H1 (cell line): ENCODE measurements at regions not wholly inside any gene's neighbourhood (a gene's known extent, or its start where the extent isn't known, plus 50 kb on each side); places are given as distances from the start of the nearest gene placed in this dataset.

ENCODE experiments used
- CTCF ChIA-PET: fragments of 300-600 bp; sonication (Branson Sonifier 250); formaldehyde crosslinking; loops from one replicate; lab custom pipeline; 2021; ENCODE audit not compliant: partially characterized antibody; lab: Charles Lee
- POLR2A ChIA-PET: fragments of 300-600 bp; sonication (Branson Sonifier 250); formaldehyde crosslinking; loops from one replicate; lab custom pipeline; 2021; ENCODE audit warnings: inconsistent platforms; ENCODE audit not compliant: partially characterized antibody; lab: Charles Lee
- DNase-seq, 2 experiments: peaks; one replicate each; pipeline versions ENCODE4 v3.0.0 to v3.0.0-alpha.2; 2010 to 2022; ENCODE audit warnings: low spot score in 2 of 2, low read depth in 1 of 2, mixed read lengths in 1 of 2
- FAIRE-seq: peaks from 2 replicates; lab custom pipeline; 2011; peaks lifted over from hg19 to GRCh38; lab: Jason Lieb, UNC
- H2AFZ ChIP-seq: 2 replicates; pipeline ENCODE4 v1.8.1; 2012; ENCODE audit warnings: low read length, inconsistent platforms
- H2AK5ac ChIP-seq: 2 replicates; pipeline ENCODE4 v1.6.1; 2013; ENCODE audit warnings: low read depth, low read length
- H2BK120ac ChIP-seq: replicated peaks from 2 replicates; pipeline ENCODE3; 2013; ENCODE audit warnings: low read depth, low read length, inconsistent platforms
- H2BK12ac ChIP-seq: 2 replicates; pipeline ENCODE4 v1.6.1; 2013; ENCODE audit warnings: low read depth, low read length
- H2BK15ac ChIP-seq: 2 replicates; pipeline ENCODE4 v1.6.1; 2013; ENCODE audit warnings: low read length
- H2BK20ac ChIP-seq: 2 replicates; pipeline ENCODE4 v1.6.1; 2013; ENCODE audit warnings: low read length
- H2BK5ac ChIP-seq: 2 replicates; pipeline ENCODE4 v1.6.1; 2013; ENCODE audit warnings: low read depth, low read length
- H3K14ac ChIP-seq: 2 replicates; pipeline ENCODE4 v1.6.1; 2013; ENCODE audit warnings: inconsistent platforms; ENCODE audit not compliant: insufficient read length
- H3K18ac ChIP-seq: 2 replicates; pipeline ENCODE4 v1.6.1; 2013; ENCODE audit warnings: low read length; ENCODE audit errors: extremely low read depth
- H3K23ac ChIP-seq: 2 replicates; pipeline ENCODE4 v1.6.1; 2013; ENCODE audit warnings: inconsistent platforms; ENCODE audit not compliant: insufficient read length
- H3K23me2 ChIP-seq: 2 replicates; pipeline ENCODE4 v1.6.1; 2013; ENCODE audit warnings: low read depth, low read length
- H3K27ac ChIP-seq: 2 replicates; pipeline ENCODE4 v1.6.1; 2011; ENCODE audit warnings: low read depth, low read length, inconsistent platforms
- H3K27me3 ChIP-seq, 4 experiments: replicated peaks in 1 of 4; 1 replicate in 1 of 4; 2 replicates in 3 of 4; pipeline versions ENCODE4 v1.6.1 to v1.8.1; 2011 to 2013; ENCODE audit warnings: low read length in 3 of 4, mild to moderate bottlenecking in 3 of 4, inconsistent platforms in 2 of 4, mixed read lengths in 2 of 4, moderate library complexity in 1 of 4; ENCODE audit not compliant: control insufficient read depth in 3 of 4, insufficient read depth in 3 of 4; ENCODE audit errors: extremely low read depth in 1 of 4
- H3K36me3 ChIP-seq, 4 experiments: 2 replicates each; pipeline versions ENCODE4 v1.6.1 to v1.8.1; 2011 to 2013; ENCODE audit warnings: mild to moderate bottlenecking in 4 of 4, low read length in 3 of 4, moderate library complexity in 2 of 4, control low read depth in 1 of 4, inconsistent platforms in 1 of 4; ENCODE audit not compliant: insufficient read depth in 4 of 4, control insufficient read depth in 2 of 4
- H3K4ac ChIP-seq: replicated peaks from 2 replicates; pipeline ENCODE3; 2013; ENCODE audit warnings: low read length, low read depth, mixed read lengths, inconsistent platforms; ENCODE audit not compliant: insufficient read length
- H3K4me1 ChIP-seq, 4 experiments: replicated peaks in 1 of 4; 1 replicate in 1 of 4; 2 replicates in 3 of 4; pipeline versions ENCODE4 v1.6.1 to v1.8.1; 2011 to 2013; ENCODE audit warnings: low read length in 3 of 4, inconsistent platforms in 2 of 4, mixed read lengths in 1 of 4; ENCODE audit not compliant: insufficient read depth in 4 of 4, control insufficient read depth in 3 of 4
- H3K4me2 ChIP-seq, 2 experiments: 2 replicates each; pipeline versions ENCODE4 v1.6.1 to v1.8.1; 2011 to 2013; ENCODE audit warnings: low read depth in 2 of 2, low read length in 2 of 2, control low read depth in 1 of 2, inconsistent platforms in 1 of 2, mild to moderate bottlenecking in 1 of 2; ENCODE audit not compliant: insufficient read depth in 1 of 2
- H3K4me3 ChIP-seq, 4 experiments: fragments of 200-600, 300-600 bp in 1 of 4; sonication (generic), shearing (Covaris generic), sonication (Bioruptor Twin) in 1 of 4; 2 replicates each; pipeline versions ENCODE4 v1.5.1 to v1.8.1; 2011 to 2016; ENCODE audit warnings: low read length in 4 of 4, low read depth in 3 of 4, control low read depth in 2 of 4, inconsistent platforms in 2 of 4, mild to moderate bottlenecking in 2 of 4, mixed read lengths in 1 of 4, moderate library complexity in 1 of 4; ENCODE audit not compliant: insufficient read depth in 2 of 4; ENCODE audit errors: extremely low read depth in 1 of 4
- H3K56ac ChIP-seq: replicated peaks from 2 replicates; pipeline ENCODE3; 2013; ENCODE audit warnings: low read depth, mild to moderate bottlenecking, mixed read lengths, low read length, inconsistent platforms; ENCODE audit not compliant: insufficient read length
- H3K79me1 ChIP-seq: 2 replicates; pipeline ENCODE4 v1.6.1; 2013; ENCODE audit warnings: low read depth, low read length, control low read depth
- H3K79me2 ChIP-seq, 2 experiments: 2 replicates each; pipeline versions ENCODE4 v1.6.1 to v1.8.1; 2012 to 2013; ENCODE audit warnings: low read length in 2 of 2, mild to moderate bottlenecking in 2 of 2, inconsistent platforms in 1 of 2; ENCODE audit not compliant: insufficient read depth in 2 of 2, control insufficient read depth in 1 of 2
- H3K9ac ChIP-seq, 4 experiments: replicated peaks in 1 of 4; 1 replicate in 1 of 4; 2 replicates in 3 of 4; pipeline versions ENCODE4 v1.6.1 to v1.8.1; 2011 to 2013; ENCODE audit warnings: low read depth in 3 of 4, low read length in 3 of 4, control low read depth in 2 of 4, mild to moderate bottlenecking in 2 of 4, moderate library complexity in 2 of 4, inconsistent platforms in 1 of 4; ENCODE audit errors: extremely low read depth in 1 of 4
- H3K9me3 ChIP-seq, 2 experiments: 2 replicates each; pipeline versions ENCODE4 v1.6.1 to v1.8.1; 2012 to 2013; ENCODE audit warnings: mild to moderate bottlenecking in 2 of 2, moderate library complexity in 2 of 2, control low read depth in 1 of 2, inconsistent platforms in 1 of 2, low read depth in 1 of 2, low read length in 1 of 2, mixed read lengths in 1 of 2; ENCODE audit not compliant: insufficient read depth in 2 of 2
- H4K20me1 ChIP-seq, 2 experiments: replicated peaks in 1 of 2; 2 replicates each; pipeline versions ENCODE3 to v1.8.1; 2011 to 2013; ENCODE audit warnings: inconsistent platforms in 2 of 2, low read length in 2 of 2, mild to moderate bottlenecking in 1 of 2; ENCODE audit not compliant: insufficient read depth in 2 of 2, control insufficient read depth in 1 of 2
- H4K5ac ChIP-seq: 2 replicates; pipeline ENCODE4 v1.6.1; 2013; ENCODE audit warnings: low read length, low read depth, mixed read lengths, inconsistent platforms; ENCODE audit not compliant: insufficient read length
- H4K8ac ChIP-seq: 2 replicates; pipeline ENCODE4 v1.8.0; 2013; ENCODE audit warnings: mild to moderate bottlenecking, moderate library complexity, low read length, inconsistent platforms; ENCODE audit not compliant: insufficient read depth; ENCODE audit errors: extremely low read depth
- H4K91ac ChIP-seq: replicated peaks from 2 replicates; pipeline ENCODE3; 2013; ENCODE audit warnings: low read length, mixed read lengths, inconsistent platforms; ENCODE audit not compliant: insufficient read length
- SIN3A ChIP-seq, 2 experiments: IDR thresholded peaks in 1 of 2; conservative IDR thresholded peaks in 1 of 2; 2 replicates each; pipeline ENCODE4 v1.6.1; 2011 to 2012; ENCODE audit warnings: low read length in 2 of 2, improper control_type of control experiment in 1 of 2, low read depth in 1 of 2, mild to moderate bottlenecking in 1 of 2
- SIRT6 ChIP-seq: IDR thresholded peaks from one replicate; pipeline ENCODE4 v1.7.1; 2012; ENCODE audit warnings: low read length, inconsistent platforms
- WGBS, 2 experiments: shearing (Covaris generic) in 1 of 2; methylation state at CpG; one replicate each; pipeline versions ENCODE4 v1.1.6 to v1.1.7; 2013 to 2015; ENCODE audit warnings: low lambda C conversion rate in 2 of 2, mixed read lengths in 2 of 2, inconsistent platforms in 1 of 2, low coverage in 1 of 2, missing lambda C conversion rate in 1 of 2; ENCODE audit not compliant: insufficient replicate concordance in 2 of 2, insufficient coverage in 1 of 2, insufficient read length in 1 of 2; ENCODE audit errors: extremely low coverage in 1 of 2, missing lambda C conversion rate in 1 of 2; 5-methylcytosine and 5-hydroxymethylcytosine counted together

DNA sequence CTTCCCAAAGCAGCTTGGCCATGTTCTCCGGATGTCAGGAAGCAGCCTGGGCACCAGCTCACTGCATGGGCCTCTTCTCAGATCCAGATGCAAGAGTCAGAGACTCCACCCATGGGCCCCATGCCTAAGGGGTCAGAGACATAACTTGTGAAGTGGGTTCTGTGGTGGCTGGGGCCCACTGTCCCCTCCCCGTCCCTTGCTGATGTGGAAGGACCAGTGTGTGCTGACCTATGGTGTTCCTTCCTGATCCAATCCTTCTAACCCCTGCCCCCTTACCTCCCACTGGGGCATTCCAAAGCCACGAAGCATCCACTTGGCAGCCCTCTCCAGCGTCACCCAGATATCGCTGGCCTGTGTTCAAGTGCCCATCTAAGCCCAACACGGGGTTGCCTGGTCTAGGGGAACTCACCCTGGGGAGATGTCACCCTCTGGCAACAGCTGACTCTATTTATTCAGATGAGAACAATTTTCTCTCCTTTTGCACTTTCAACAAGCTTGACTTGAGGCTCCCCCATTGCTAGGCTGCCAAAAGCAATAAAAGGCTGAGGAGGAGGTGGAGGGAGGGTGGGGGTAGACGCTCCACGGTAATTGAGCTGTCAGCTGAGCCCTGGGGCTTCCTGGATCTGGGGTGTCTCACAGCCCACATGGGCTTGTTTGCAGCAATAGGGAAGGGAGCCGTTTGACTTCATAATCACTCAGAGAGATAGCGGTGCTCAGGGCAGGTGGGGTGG, 158.5 kb downstream of the ADAMTS15 start:
- peaks cover 0 to 1% of the 10 kb centered on the region in 2 experiments; a peak in 2 of 4 replicates for H3K9me3 ChIP-seq
- no peaks in the 10 kb centered on the region for H3K23me2 ChIP-seq
- H3K4me3 ChIP-seq: no peak overlapping the region
- CTCF ChIA-PET: interaction anchor here (1.4 to 2.2 kb wide), 3 partner anchors 14 to 255 kb away, joined by 3 to 6 read pairs (median 5); no protein-coding TSS in a partner anchor
- no peak overlapping the region for H2BK12ac ChIP-seq
- H3K27me3 ChIP-seq: no peaks in the 10 kb centered on the region
- H3K14ac ChIP-seq: no peak overlapping the region
- H2BK15ac ChIP-seq: peak overlapping the region; percentile 46; the same call in 1 of the 2 replicates
- H3K18ac ChIP-seq: no peak overlapping the region
- H2BK5ac ChIP-seq: no peak overlapping the region
- H3K4ac ChIP-seq: no peak overlapping the region
- DNase-seq (no peak), FAIRE-seq (no peak)
- H2AFZ ChIP-seq: no peak overlapping the region
- H4K5ac ChIP-seq: no peak overlapping the region
- no peaks in the 10 kb centered on the region for H4K20me1 ChIP-seq
- H3K23ac ChIP-seq: no peak overlapping the region
- H3K79me2 ChIP-seq: no peaks in the 10 kb centered on the region
- H2BK20ac ChIP-seq: no peak overlapping the region
- no peaks in the 10 kb centered on the region for H3K36me3 ChIP-seq
- H4K91ac ChIP-seq: no peak overlapping the region
- no peak overlapping the region for H2BK120ac ChIP-seq
- no peak overlapping the region for H3K27ac ChIP-seq
- peaks cover 0 to 4% (median 2%) of the 10 kb centered on the region in 4 experiments; a peak in 4 of 7 replicates for H3K4me1 ChIP-seq
- no peak overlapping the region for H4K8ac ChIP-seq
- H2AK5ac ChIP-seq: no peak overlapping the region
- WGBS, 2 experiments: 84% methylated on average over 9 of the region's 10 CpGs; no CpG with 5 or more reads in 1 of the 2 experiments
- no peak overlapping the region for H3K4me2 ChIP-seq
- no peak overlapping the region for H3K9ac ChIP-seq
- POLR2A ChIA-PET: no interaction called here
- H3K56ac ChIP-seq: no peak overlapping the region
- H3K79me1 ChIP-seq: no peaks in the 10 kb centered on the region
- TF ChIP-seq SIN3A (conservative IDR thresholded peaks at IDR 0.05 in 1 of 2, IDR thresholded peaks at IDR 0.05 in 1 of 2; ENCODE audit: low read depth in 1 of 2, low read length in 2 of 2) (no peak), SIRT6 (no peak)
